ENCODE measurements at regions not wholly inside any gene's neighbourhood (a gene's known extent, or its start where the extent isn't known, plus 50 kb on each side); places are given as distances from the start of the nearest gene placed in this dataset.

GRCh38 chr5:135222171-135222681, 176.8 kb downstream of the MACROH2A1 start:
- H3K27ac ChIP-seq, result no peak overlapping the region
- 89 to 96% methylated on average over 4 of the region's 4 CpGs for WGBS, 2 donors
- H3K9me3 ChIP-seq, result no peaks in the 10 kb centered on the region
- H3K27me3 ChIP-seq, result no peaks in the 10 kb centered on the region
- no peak for DNase-seq (ENCODE audit: low spot score in 2 of 2)
- no peak for TF ChIP-seq POLR2A (IDR thresholded peaks at IDR 0.05)
- no peak for TF ChIP-seq CTCF (IDR thresholded peaks at IDR 0.05)
- H3K36me3 ChIP-seq, result no peaks in the 10 kb centered on the region
- no peaks in the 10 kb centered on the region for H3K4me1 ChIP-seq
- no peak overlapping the region for H3K4me3 ChIP-seq

GRCh38 chr5:135221696-135222095, 177.3 kb downstream of the MACROH2A1 start:
- H3K27ac ChIP-seq, result no peak overlapping the region
- H3K4me3 ChIP-seq, result no peak overlapping the region
- DNase-seq (ENCODE audit: low spot score in 2 of 2), result no peak
- TF ChIP-seq POLR2A (IDR thresholded peaks at IDR 0.05), result no peak
- TF ChIP-seq EP300 (IDR thresholded peaks at IDR 0.05), result no peak
- TF ChIP-seq CTCF (IDR thresholded peaks at IDR 0.05), result no peak
- WGBS, 2 donors, result 92 to 93% methylated on average over 2 of the region's 2 CpGs
- no peaks in the 10 kb centered on the region for H3K27me3 ChIP-seq
- no peaks in the 10 kb centered on the region for H3K9me3 ChIP-seq
- no peaks in the 10 kb centered on the region for H3K4me1 ChIP-seq
- H3K36me3 ChIP-seq, result no peaks in the 10 kb centered on the region

GRCh38 chr5:135221187-135221473, 177.9 kb downstream of the MACROH2A1 start:
- WGBS, 2 donors, result 79 to 90% methylated on average over 3 of the region's 3 CpGs
- Histone ChIP-seq H3K9me3 (no peaks in the 10 kb centered on the region), H3K4me3 (no peak overlapping the region), H3K27ac (no peak overlapping the region), H3K4me1 (no peaks in the 10 kb centered on the region), H3K36me3 (no peaks in the 10 kb centered on the region), H3K27me3 (no peaks in the 10 kb centered on the region)
- no peak for DNase-seq (ENCODE audit: low spot score in 2 of 2)
- no peak for TF ChIP-seq CTCF (IDR thresholded peaks at IDR 0.05)
- TF ChIP-seq EP300 (IDR thresholded peaks at IDR 0.05), result no peak
- TF ChIP-seq POLR2A (IDR thresholded peaks at IDR 0.05), result no peak

- no peak for TF ChIP-seq POLR2A (IDR thresholded peaks at IDR 0.05)
- WGBS, 2 donors, result 84 to 92% methylated on average over 7 of the region's 7 CpGs
- H3K27ac ChIP-seq, result no peak overlapping the region
- H3K9me3 ChIP-seq, result no peaks in the 10 kb centered on the region
- no peaks in the 10 kb centered on the region for H3K36me3 ChIP-seq
- no peak for DNase-seq (ENCODE audit: low spot score in 2 of 2)
- no peak overlapping the region for H3K4me3 ChIP-seq
- no peaks in the 10 kb centered on the region for H3K4me1 ChIP-seq
- no peaks in the 10 kb centered on the region for H3K27me3 ChIP-seq
These were observed 178.4 kb downstream of the MACROH2A1 start for GRCh38 chr5:135220394-135221186.

- Histone ChIP-seq H3K27ac (no peak overlapping the region), H3K4me1 (no peaks in the 10 kb centered on the region), H3K4me3 (no peak overlapping the region), H3K36me3 (no peaks in the 10 kb centered on the region), H3K27me3 (no peaks in the 10 kb centered on the region), H3K9me3 (no peaks in the 10 kb centered on the region)
- TF ChIP-seq CTCF (IDR thresholded peaks at IDR 0.05), result no peak
- no peak for TF ChIP-seq EP300 (IDR thresholded peaks at IDR 0.05)
- no peak for TF ChIP-seq POLR2A (IDR thresholded peaks at IDR 0.05)
- WGBS, 2 donors, result 66 to 67% methylated on average over 3 of the region's 3 CpGs
- no peak for DNase-seq (ENCODE audit: low spot score in 2 of 2)
These were observed 179.2 kb downstream of the MACROH2A1 start for GRCh38 chr5:135219868-135220267.
